GM11168 (cell line): ENCODE measurements at regions not wholly inside any gene's neighbourhood (a gene's known extent, or its start where the extent isn't known, plus 50 kb on each side); places are given as distances from the start of the nearest gene placed in this dataset.
"Not testable (repeated sequence)": the region's sequence is repeated elsewhere in the genome, so short reads cannot be mapped to it uniquely, and the experiment has no call there.

Source experiments
- in situ Hi-C: fragments of 300-500 bp; cut with MboI; formaldehyde crosslinking; loops from one replicate; pipeline ENCODE4 v1.12.0; 2022; ENCODE audit warnings: low sequenced_read_pairs; ENCODE audit not compliant: unreplicated experiment

DNA sequence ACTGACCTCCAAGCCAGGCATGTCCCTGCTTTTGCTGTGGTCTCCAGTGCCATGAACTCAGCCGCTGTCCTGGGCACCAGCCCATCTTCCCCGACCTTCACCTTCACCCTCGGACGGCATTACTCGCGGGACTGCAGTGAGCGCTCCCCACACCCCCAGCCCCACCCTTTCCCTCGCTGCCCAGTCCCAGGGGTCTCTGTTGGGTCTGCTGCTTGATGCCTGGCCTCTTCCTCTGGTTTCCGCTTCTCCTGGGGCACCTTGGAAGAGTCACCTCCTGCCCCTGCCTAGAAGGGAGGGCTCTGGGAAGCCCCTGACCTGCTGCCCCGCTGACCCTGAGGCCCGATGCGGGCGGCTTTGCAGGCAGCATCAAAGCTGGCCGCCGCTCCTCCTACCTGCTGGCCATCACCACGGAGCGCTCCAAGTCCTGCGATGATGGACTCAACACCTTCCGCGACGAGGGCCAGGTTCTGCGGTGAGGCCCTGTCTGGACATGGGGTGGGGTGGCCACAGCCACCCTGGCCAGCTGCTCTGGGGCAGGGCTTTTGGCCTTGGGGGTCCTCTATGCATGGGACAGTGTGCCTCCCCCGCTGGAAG, 102.3 kb downstream of the ZNF267 start:
- in situ Hi-C loops, result loop anchor here (25.0 kb wide), 1 partner anchor 961 kb away; no protein-coding TSS in a partner anchor

GRCh38 chr16:31978463-31978862, 104.9 kb downstream of the ZNF267 start:
- in situ Hi-C loops, result loop anchor here (25.0 kb wide), 1 partner anchor 959 kb away; no protein-coding TSS in a partner anchor

DNA sequence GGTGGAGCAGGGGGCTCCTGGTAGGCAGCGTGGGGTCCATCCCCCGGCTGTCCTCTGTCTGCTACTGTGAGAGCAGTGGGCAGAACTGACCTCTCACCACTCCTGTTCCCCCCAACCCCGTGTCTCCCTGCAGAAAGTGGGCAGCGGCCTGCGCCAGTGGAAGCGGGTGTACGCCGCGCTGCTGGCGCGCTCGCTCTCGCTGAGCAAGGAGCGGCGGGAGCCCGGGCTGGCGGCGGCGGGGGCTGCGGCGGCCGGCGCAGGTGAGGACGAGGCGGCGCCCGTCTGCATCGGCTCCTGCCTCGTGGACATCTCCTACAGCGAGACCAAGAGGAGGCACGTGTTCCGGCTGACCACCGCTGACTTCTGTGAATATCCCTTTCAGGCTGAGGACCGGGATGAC, 108.1 kb downstream of the ZNF267 start:
- in situ Hi-C loops, result loop anchor here (25.0 kb wide), 1 partner anchor 956 kb away; no protein-coding TSS in a partner anchor

DNA sequence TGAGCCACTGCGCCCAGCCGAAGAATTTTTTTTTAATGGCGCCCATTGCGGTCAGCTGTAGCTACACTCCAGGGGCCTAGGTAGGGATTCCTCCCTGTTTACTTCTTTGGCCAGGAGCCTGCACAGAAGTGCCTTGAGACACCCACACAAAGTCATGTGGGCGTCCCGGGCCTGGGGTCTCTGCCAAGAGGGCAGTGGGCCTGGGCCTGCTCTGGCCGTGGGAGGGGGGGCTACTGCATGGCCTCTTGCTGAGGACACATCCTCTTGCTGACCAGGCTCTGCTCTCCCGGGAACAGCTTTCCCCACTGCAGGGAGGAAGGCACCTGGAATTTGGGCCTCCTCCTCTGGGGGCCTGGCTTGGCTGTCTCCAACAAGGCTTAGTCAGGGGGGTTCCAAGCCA, 109.4 kb downstream of the ZNF267 start:
- in situ Hi-C loops, result loop anchor here (25.0 kb wide), 1 partner anchor 954 kb away; no protein-coding TSS in a partner anchor

- in situ Hi-C loops, result loop anchor here (25.0 kb wide), 1 partner anchor 954 kb away; no protein-coding TSS in a partner anchor
Observed at GRCh38 chr16:31983666-31984065, 110.1 kb downstream of the ZNF267 start.

DNA sequence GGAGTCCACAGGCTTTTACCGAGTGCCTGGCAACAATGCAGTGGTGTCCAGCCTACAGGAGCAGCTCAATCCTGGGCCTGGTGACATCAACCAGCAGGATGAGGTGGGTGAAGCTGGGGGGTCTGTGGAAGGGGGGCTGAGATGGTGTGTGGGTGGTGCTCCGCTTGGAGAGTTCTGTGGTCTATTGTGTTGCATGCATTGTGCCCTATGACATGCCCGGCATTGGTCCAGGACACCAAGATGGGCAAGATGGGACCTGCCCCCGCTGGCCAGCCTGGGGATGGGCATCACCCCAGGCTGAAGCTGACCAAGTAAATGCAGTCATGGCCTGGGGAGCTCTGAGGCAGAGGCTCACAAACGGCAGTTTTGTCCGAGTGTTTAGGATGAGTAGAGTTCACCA, 113.3 kb downstream of the ZNF267 start:
- in situ Hi-C loops, result loop anchor here (25.0 kb wide), 1 partner anchor 950 kb away; no protein-coding TSS in a partner anchor

GRCh38 chr16:31988595-31989581, 115.3 kb downstream of the ZNF267 start:
- in situ Hi-C loops, result loop anchor here (25.0 kb wide), 1 partner anchor 948 kb away; no protein-coding TSS in a partner anchor

DNA sequence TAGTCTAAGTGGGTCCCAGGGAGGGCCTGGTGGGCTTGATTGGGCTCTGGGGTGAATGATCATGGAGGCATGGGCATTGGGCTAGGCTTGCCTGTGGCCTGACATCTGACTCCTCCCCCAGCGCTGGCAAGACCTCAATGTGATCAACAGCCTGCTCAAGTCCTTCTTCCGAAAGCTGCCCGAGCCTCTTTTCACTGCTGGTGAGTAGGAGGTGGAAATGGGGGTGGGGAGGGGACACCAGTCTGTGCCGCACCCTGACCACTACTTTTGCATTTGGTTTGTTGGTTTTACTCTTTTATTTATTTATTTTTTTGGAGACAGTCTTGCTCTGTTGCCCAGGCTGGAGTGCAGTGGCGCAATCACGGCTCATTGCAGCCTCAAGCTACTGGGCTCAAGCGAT, 116.7 kb downstream of the ZNF267 start:
- in situ Hi-C loops, result loop anchor here (25.0 kb wide), 1 partner anchor 947 kb away; no protein-coding TSS in a partner anchor

GRCh38 chr16:31990980-31991379, 117.4 kb downstream of the ZNF267 start:
- in situ Hi-C loops, result loop anchor here (25.0 kb wide), 1 partner anchor 946 kb away; no protein-coding TSS in a partner anchor

GRCh38 chr16:31996325-31996724, 122.7 kb downstream of the ZNF267 start:
- in situ Hi-C loops, result loop anchor here (25.0 kb wide), 1 partner anchor 941 kb away; no protein-coding TSS in a partner anchor

DNA sequence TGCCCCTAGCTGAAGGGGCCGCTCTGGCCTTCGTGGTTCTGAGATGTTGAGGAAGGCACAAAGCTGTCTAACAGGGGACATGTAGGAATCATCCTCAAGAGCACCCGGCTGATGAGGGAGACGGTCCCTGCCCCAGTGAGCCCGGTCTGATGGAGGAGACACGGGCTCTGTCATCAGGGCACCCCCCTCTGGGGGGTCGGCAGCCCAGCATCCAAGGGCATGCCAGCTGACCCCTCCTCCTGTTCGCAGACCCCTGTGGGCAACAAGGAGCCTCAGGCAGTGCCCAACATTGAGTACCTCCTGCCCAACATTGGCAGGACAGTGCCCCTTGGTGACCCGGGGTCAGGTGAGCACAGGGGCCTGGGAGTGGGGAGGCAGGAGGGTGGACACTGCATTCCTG, 128.9 kb downstream of the ZNF267 start:
- in situ Hi-C loops, result not testable (repeated sequence)

DNA sequence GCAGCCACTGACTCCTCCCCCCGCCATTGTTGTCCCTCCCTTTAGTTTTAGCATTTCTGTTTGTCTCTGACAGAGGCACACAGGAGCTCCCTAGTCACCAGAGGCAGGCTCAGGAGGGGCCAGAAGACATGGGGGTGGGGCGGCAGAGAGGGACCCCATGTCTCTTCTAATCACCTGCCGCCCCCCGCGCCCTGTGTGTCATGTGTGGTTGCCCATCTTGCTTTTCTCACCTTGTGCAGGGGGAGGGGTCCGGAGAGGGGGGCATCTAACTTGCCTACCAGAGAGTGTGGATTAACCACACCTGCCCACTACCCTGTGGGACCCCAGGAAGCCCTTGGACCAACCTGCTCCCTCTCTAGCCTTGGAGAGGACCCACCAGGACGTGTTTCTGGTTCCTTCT, 130.2 kb downstream of the ZNF267 start:
- in situ Hi-C loops, result not testable (repeated sequence)

- in situ Hi-C loops, result not testable (repeated sequence)
Observed at GRCh38 chr16:32038783-32039496, 165.3 kb downstream of the ZNF267 start.

GRCh38 chr16:32039919-32040318, 166.3 kb downstream of the ZNF267 start:
- in situ Hi-C loops, result not testable (repeated sequence)

GRCh38 chr16:32066016-32066651, 187.0 kb upstream of the TP53TG3D start:
- in situ Hi-C loops, result loop anchor here (25.0 kb wide), 1 partner anchor 1771 kb away; no protein-coding TSS in a partner anchor

GRCh38 chr16:32071586-32071985, 181.5 kb upstream of the TP53TG3D start:
- in situ Hi-C loops, result loop anchor here (25.0 kb wide), 1 partner anchor 1766 kb away; no protein-coding TSS in a partner anchor

GRCh38 chr16:32083891-32084290, 169.2 kb upstream of the TP53TG3D start:
- in situ Hi-C loops, result loop anchor here (25.0 kb wide), 1 partner anchor 953 kb away; no protein-coding TSS in a partner anchor

- in situ Hi-C loops, result loop anchor here (25.0 kb wide), 1 partner anchor 952 kb away; no protein-coding TSS in a partner anchor
Observed at GRCh38 chr16:32084656-32085401, 168.3 kb upstream of the TP53TG3D start.
